ENCODE measurements at regions not wholly inside any gene's neighbourhood (a gene's known extent, or its start where the extent isn't known, plus 50 kb on each side); places are given as distances from the start of the nearest gene placed in this dataset.

DNA sequence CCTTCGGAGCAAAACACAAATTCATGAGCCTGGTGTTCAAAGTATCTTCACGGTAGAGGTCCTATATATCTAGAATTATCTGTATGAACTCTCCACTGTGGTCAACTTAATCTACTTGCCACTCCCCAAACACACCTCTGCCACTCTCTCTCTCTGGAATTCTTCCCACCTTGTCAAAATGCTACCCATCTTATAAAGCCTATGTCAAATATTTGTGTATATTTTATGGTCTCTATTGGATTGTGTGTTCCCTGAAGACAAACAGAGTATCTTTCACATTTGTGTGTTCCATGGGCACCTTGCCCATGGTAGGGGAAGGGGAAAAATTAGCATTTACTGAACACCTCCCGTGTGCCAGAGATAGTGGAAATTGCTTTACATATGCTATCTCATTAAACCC lies 83.2 kb upstream of the ATL2 start:
- TF ChIP-seq, protein P1, sequence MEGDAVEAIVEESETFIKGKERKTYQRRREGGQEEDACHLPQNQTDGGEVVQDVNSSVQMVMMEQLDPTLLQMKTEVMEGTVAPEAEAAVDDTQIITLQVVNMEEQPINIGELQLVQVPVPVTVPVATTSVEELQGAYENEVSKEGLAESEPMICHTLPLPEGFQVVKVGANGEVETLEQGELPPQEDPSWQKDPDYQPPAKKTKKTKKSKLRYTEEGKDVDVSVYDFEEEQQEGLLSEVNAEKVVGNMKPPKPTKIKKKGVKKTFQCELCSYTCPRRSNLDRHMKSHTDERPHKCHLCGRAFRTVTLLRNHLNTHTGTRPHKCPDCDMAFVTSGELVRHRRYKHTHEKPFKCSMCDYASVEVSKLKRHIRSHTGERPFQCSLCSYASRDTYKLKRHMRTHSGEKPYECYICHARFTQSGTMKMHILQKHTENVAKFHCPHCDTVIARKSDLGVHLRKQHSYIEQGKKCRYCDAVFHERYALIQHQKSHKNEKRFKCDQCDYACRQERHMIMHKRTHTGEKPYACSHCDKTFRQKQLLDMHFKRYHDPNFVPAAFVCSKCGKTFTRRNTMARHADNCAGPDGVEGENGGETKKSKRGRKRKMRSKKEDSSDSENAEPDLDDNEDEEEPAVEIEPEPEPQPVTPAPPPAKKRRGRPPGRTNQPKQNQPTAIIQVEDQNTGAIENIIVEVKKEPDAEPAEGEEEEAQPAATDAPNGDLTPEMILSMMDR (IDR thresholded peaks at IDR 0.05; ENCODE audit: low read length), result no peak
- no peak for TF ChIP-seq EZH2 (IDR thresholded peaks at IDR 0.05; ENCODE audit: borderline replicate concordance, low read length)

Measured in OCI-LY1 (cell line).